Prostate gland (tissue), 2 donors: ENCODE measurements at regions not wholly inside any gene's neighbourhood (a gene's known extent, or its start where the extent isn't known, plus 50 kb on each side); places are given as distances from the start of the nearest gene placed in this dataset.

Experiments
- POLR2AphosphoS5 ChIP-seq: sonication (generic); formaldehyde crosslinking; IDR thresholded peaks from one replicate; pipeline ENCODE4 v1.6.1; 2017; ENCODE audit warnings: antibody characterized with exemption
- TF ChIP-seq, protein P1 (sequence below), 4 experiments: fragments of 200-600 bp in 2 of 4; fragments of 450-650 bp in 2 of 4; sonication (generic) in 2 of 4; IDR thresholded peaks; 1 replicate in 3 of 4; 2 replicates in 1 of 4; pipeline ENCODE4 v1.5.1; 2016 to 2019; ENCODE audit warnings: antibody characterized with exemption in 4 of 4, mild to moderate bottlenecking in 2 of 4, moderate library complexity in 2 of 4

GRCh38 chr2:136324966-136325365, 207.0 kb upstream of the CXCR4 start:
- TF ChIP-seq POLR2AphosphoS5, result no peak
- TF ChIP-seq, protein P1, sequence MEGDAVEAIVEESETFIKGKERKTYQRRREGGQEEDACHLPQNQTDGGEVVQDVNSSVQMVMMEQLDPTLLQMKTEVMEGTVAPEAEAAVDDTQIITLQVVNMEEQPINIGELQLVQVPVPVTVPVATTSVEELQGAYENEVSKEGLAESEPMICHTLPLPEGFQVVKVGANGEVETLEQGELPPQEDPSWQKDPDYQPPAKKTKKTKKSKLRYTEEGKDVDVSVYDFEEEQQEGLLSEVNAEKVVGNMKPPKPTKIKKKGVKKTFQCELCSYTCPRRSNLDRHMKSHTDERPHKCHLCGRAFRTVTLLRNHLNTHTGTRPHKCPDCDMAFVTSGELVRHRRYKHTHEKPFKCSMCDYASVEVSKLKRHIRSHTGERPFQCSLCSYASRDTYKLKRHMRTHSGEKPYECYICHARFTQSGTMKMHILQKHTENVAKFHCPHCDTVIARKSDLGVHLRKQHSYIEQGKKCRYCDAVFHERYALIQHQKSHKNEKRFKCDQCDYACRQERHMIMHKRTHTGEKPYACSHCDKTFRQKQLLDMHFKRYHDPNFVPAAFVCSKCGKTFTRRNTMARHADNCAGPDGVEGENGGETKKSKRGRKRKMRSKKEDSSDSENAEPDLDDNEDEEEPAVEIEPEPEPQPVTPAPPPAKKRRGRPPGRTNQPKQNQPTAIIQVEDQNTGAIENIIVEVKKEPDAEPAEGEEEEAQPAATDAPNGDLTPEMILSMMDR (IDR thresholded peaks at IDR 0.05), result no peak
